Naive B cell (primary cell): ENCODE measurements at regions not wholly inside any gene's neighbourhood (a gene's known extent, or its start where the extent isn't known, plus 50 kb on each side); places are given as distances from the start of the nearest gene placed in this dataset.
A peak's percentile ranks its signal among the peaks of the same experiment; 100 is the strongest.
"Not testable (repeated sequence)": the region's sequence is repeated elsewhere in the genome, so short reads cannot be mapped to it uniquely, and the experiment has no call there.

ENCODE experiments used
- ATAC-seq, 2 donors: fragments of 150-1000 bp; cut with Tn5 transposase; 2 replicates each; pipeline ENCODE4 v1.10.0; 2021; ENCODE audit warnings: low read depth in 2 of 2, mild to moderate bottlenecking in 2 of 2, moderate library complexity in 2 of 2
- DNase-seq: peaks from one replicate; pipeline ENCODE4 v3.0.0; 2022
- H3K27ac Mint-ChIP-seq, 6 donors: one replicate each; pipeline ENCODE4 v1.8.0; 2020 to 2022; ENCODE audit warnings: mild to moderate bottlenecking in 6 of 6, mixed read lengths in 6 of 6, moderate library complexity in 5 of 6, inconsistent platforms in 2 of 6
- H3K27me3 Mint-ChIP-seq, 3 donors: one replicate each; pipeline ENCODE4 v1.8.0; 2021 to 2022; ENCODE audit warnings: mixed read lengths in 3 of 3, mild to moderate bottlenecking in 1 of 3
- H3K36me3 Mint-ChIP-seq, 2 donors: one replicate each; pipeline ENCODE4 v1.8.0; 2020 to 2022; ENCODE audit warnings: mixed read lengths in 2 of 2, inconsistent platforms in 1 of 2, mild to moderate bottlenecking in 1 of 2
- H3K4me1 Mint-ChIP-seq, 3 donors: one replicate each; pipeline ENCODE4 v1.8.0; 2020 to 2022; ENCODE audit warnings: mixed read lengths in 3 of 3, inconsistent platforms in 1 of 3, mild to moderate bottlenecking in 1 of 3, moderate library complexity in 1 of 3
- H3K4me3 Mint-ChIP-seq, 8 donors: one replicate each; pipeline ENCODE4 v1.8.0; 2020 to 2022; ENCODE audit warnings: mild to moderate bottlenecking in 8 of 8, mixed read lengths in 8 of 8, moderate library complexity in 8 of 8, inconsistent platforms in 2 of 8
- H3K9me3 Mint-ChIP-seq, 7 donors: one replicate each; pipeline ENCODE4 v1.8.0; 2020 to 2022; ENCODE audit warnings: mixed read lengths in 7 of 7, mild to moderate bottlenecking in 5 of 7, inconsistent platforms in 2 of 7, moderate library complexity in 1 of 7

- Mint-ChIP-seq H3K27me3 (no peaks in the 10 kb centered on the region), H3K4me3 (no peak overlapping the region), H3K9me3 (peaks cover 0 to 7% (median 3%) of the 10 kb centered on the region in 7 donors), H3K27ac (no peak overlapping the region), H3K4me1 (no peaks in the 10 kb centered on the region), H3K36me3 (no peaks in the 10 kb centered on the region)
- no peak for DNase-seq
- ATAC-seq: no peak
Observed at GRCh38 chr7:19520392-19520791, 188.4 kb downstream of the POLR1F start.

- Mint-ChIP-seq H3K9me3 (peaks cover 0 to 7% (median 3%) of the 10 kb centered on the region in 7 donors), H3K27ac (no peak overlapping the region), H3K27me3 (no peaks in the 10 kb centered on the region), H3K4me3 (no peak overlapping the region), H3K36me3 (no peaks in the 10 kb centered on the region), H3K4me1 (no peaks in the 10 kb centered on the region)
- no peak for DNase-seq
- no peak for ATAC-seq
Observed at GRCh38 chr7:19519443-19520021, 189.3 kb downstream of the POLR1F start.

DNA sequence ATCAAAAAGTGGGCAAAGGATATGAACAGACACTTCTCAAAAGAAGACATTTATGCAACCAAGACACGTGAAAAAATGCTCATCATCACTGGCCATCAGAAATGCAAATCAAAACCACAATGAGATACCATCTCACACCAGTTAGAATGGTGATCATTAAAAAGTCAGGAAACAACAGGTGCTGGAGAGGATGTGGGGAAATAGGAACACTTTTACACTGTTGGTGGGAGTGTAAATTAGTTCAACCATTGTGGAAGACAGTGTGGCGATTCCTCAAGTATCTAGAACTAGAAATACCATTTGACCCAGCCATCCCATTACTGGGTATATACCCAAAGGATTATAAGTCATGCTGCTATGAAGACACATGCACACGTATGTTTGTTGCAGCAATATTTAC is 191.3 kb downstream of the POLR1F start:
- H3K4me3 Mint-ChIP-seq, DNase-seq, H3K36me3 Mint-ChIP-seq, H3K4me1 Mint-ChIP-seq, H3K27me3 Mint-ChIP-seq, H3K9me3 Mint-ChIP-seq, ATAC-seq, H3K27ac Mint-ChIP-seq: not testable (repeated sequence)

GRCh38 chr7:19508821-19509220 is 200.0 kb downstream of the POLR1F start:
- H3K27me3 Mint-ChIP-seq: no peaks in the 10 kb centered on the region
- DNase-seq: no peak

GRCh38 chr7:19508124-19508523 is 200.7 kb downstream of the POLR1F start:
- DNase-seq (no peak), ATAC-seq (no peak)
- no peak overlapping the region for H3K4me3 Mint-ChIP-seq
- H3K27ac Mint-ChIP-seq: no peak overlapping the region
- H3K36me3 Mint-ChIP-seq: no peaks in the 10 kb centered on the region
- no peaks in the 10 kb centered on the region for H3K4me1 Mint-ChIP-seq
- H3K9me3 Mint-ChIP-seq: no peaks in the 10 kb centered on the region
- no peaks in the 10 kb centered on the region for H3K27me3 Mint-ChIP-seq

More at GRCh38 chr7:19508821-19509220, 200.0 kb downstream of the POLR1F start:
- Mint-ChIP-seq H3K4me1 (no peaks in the 10 kb centered on the region), H3K36me3 (no peaks in the 10 kb centered on the region), H3K4me3 (no peak overlapping the region), H3K9me3 (no peaks in the 10 kb centered on the region), H3K27ac (no peak overlapping the region)
- no peak for ATAC-seq

GRCh38 chr7:19491821-19492452 is 216.9 kb downstream of the POLR1F start:
- H3K36me3 Mint-ChIP-seq: no peaks in the 10 kb centered on the region
- DNase-seq: peak; percentile 4
- H3K27me3 Mint-ChIP-seq: no peaks in the 10 kb centered on the region
- H3K4me1 Mint-ChIP-seq: no peaks in the 10 kb centered on the region
- no peaks in the 10 kb centered on the region for H3K9me3 Mint-ChIP-seq
- no peak for ATAC-seq
- H3K4me3 Mint-ChIP-seq: no peak overlapping the region
- H3K27ac Mint-ChIP-seq: no peak overlapping the region

GRCh38 chr7:19491371-19491770 is 217.5 kb downstream of the POLR1F start:
- Mint-ChIP-seq H3K4me3 (no peak overlapping the region), H3K27ac (no peak overlapping the region), H3K4me1 (no peaks in the 10 kb centered on the region), H3K9me3 (no peaks in the 10 kb centered on the region), H3K36me3 (no peaks in the 10 kb centered on the region), H3K27me3 (no peaks in the 10 kb centered on the region)
- no peak for DNase-seq
- ATAC-seq: no peak

DNA sequence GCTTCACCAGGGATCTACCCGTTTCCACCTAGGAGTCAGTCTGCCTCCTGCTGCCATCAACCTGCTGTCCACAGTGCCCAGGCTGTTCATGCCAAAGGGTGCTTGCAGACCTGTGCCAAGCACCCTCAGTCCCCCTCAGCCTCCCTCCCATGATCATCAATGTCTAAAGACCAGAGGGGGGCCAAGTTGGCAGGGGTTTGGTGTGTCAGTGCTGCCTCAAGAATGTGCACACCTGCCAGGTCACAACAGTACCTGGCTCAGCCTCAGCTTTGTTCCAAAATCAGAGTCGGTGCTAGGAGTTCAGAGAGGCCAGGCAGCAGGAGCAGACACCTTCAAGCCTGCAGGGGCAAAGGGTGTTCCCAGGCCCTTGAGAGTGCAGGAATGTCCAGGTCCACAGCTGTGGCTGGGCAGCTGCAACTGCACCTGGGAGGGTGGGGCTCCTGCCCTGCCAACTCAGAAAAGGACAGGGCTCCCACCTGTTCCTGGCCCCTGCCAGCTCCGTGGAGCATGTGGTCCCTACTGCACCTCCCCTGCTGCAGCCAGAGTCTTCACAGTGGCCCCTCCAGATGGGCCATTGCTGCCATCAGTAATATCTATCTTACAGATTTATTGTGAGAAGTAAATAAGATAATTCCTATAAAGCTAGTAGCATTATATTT is 219.5 kb downstream of the POLR1F start:
- Mint-ChIP-seq H3K4me3 (no peak overlapping the region), H3K9me3 (peaks cover 0 to 3% (median 0%) of the 10 kb centered on the region in 7 donors), H3K27me3 (no peaks in the 10 kb centered on the region), H3K36me3 (no peaks in the 10 kb centered on the region), H3K27ac (no peak overlapping the region), H3K4me1 (no peaks in the 10 kb centered on the region)
- ATAC-seq: no peak
- no peak for DNase-seq

DNA sequence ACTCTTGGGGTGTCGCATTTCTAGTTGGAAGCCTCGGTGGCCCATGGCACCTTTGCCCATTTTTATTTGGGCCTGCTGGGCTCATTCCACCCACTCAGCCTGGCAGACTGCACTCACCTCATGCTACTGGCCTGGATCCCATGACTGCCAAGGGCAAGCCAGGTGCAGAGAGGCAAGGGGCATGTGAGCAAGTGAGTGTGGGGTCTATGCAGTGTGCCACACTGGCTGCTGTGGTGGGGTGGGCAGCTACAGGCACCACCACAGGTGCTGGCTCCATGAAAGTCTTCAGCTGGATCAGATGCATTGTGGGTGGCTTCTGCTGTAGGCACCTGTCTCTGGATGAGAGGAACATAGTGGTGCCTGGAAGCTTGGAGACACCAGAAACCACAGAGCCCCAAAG is 220.8 kb downstream of the POLR1F start:
- Mint-ChIP-seq H3K27me3 (no peaks in the 10 kb centered on the region), H3K4me1 (no peaks in the 10 kb centered on the region), H3K9me3 (peaks cover 0 to 3% (median 0%) of the 10 kb centered on the region in 7 donors), H3K36me3 (no peaks in the 10 kb centered on the region), H3K4me3 (no peak overlapping the region), H3K27ac (no peak overlapping the region)
- ATAC-seq (no peak), DNase-seq (no peak)

DNA sequence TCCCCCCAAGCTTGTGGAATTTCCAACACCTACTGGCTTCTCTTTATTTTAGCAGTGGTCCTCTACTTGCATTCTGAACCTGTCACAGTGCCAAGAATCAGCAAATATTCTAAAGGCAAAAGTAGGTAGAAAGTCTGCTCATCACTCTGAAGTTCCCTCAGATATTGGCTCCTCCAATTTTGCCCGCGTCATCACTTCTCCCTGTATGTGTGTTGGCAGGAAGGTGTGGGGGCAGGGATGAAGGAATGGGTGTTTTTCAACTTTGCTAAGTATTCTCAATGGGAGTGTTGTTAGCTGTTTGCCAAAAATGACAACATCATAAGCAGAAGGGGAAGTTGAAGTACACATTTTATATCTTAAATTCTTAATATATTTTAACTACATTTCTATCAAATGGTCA is 226.2 kb downstream of the POLR1F start:
- Mint-ChIP-seq H3K4me1 (no peaks in the 10 kb centered on the region), H3K4me3 (no peak overlapping the region), H3K9me3 (peaks cover 0 to 5% (median 2%) of the 10 kb centered on the region in 7 donors), H3K27ac (no peak overlapping the region), H3K36me3 (no peaks in the 10 kb centered on the region), H3K27me3 (no peaks in the 10 kb centered on the region)
- DNase-seq: no peak
- no peak for ATAC-seq

DNA sequence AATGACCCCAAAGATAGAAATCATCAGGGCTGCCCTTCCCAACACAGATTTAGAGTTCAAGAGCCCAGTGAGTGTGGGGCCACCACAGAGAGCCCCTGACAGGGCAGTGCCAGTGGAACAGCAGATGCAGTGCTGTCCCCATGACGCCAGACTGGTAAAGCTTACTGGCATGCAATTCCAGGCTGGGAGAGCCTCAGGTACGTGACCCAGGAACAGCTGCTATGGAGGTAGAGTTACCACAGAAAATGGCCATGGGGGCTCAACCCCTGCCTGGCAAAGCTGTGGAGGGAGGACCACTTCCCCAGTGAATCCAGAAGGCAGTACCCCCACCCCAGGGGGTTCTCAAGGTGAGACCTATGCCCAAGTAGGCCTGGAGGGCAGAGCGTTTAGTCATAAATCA is 228.5 kb downstream of the POLR1F start:
- H3K4me1 Mint-ChIP-seq: no peaks in the 10 kb centered on the region
- no peaks in the 10 kb centered on the region for H3K36me3 Mint-ChIP-seq
- ATAC-seq (no peak), DNase-seq (no peak)
- peaks cover 0 to 5% (median 2%) of the 10 kb centered on the region in 7 donors for H3K9me3 Mint-ChIP-seq
- no peaks in the 10 kb centered on the region for H3K27me3 Mint-ChIP-seq
- H3K4me3 Mint-ChIP-seq: no peak overlapping the region
- no peak overlapping the region for H3K27ac Mint-ChIP-seq

DNA sequence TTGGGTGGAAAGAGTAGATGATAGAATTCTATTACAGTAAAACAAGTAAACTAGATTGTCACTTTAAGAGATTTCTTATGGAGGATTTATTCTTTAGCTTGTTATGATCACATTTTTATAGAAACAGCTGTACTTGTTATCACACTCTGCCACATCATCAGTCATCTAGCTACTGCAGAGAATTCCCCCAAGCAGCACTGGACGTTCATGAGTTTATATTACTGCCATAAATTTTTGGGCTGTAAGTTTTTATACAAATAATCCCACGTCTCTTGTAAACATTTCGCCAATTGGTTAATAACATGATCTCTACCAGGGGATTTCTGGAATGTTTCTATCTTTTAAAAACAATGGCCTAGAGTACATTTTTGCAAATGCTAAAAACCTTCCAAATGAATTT is 238.8 kb downstream of the POLR1F start:
- Mint-ChIP-seq H3K9me3 (no peaks in the 10 kb centered on the region), H3K4me3 (no peak overlapping the region), H3K4me1 (no peaks in the 10 kb centered on the region), H3K27ac (no peak overlapping the region), H3K36me3 (no peaks in the 10 kb centered on the region), H3K27me3 (no peaks in the 10 kb centered on the region)
- ATAC-seq (no peak), DNase-seq (no peak)

DNA sequence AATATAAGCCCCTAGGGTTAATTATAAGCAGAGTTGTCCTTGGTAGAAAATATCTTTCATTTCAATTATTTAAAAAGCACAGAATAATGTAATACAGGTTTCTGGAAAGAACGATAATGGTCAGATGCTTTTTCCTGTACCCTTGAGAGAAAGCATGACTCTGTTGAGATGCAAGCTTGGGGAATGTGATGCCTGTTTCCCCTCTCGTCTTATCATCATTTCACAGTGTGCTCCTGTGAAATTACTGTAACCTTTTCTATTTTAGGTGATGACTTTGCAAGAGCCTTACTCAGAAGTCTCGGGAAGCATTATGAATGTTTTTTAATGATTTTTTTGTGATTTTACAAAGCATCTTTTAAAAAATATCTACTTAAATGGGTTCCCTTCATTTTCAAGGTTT is 243.0 kb downstream of the POLR1F start:
- H3K4me1 Mint-ChIP-seq: no peaks in the 10 kb centered on the region
- H3K36me3 Mint-ChIP-seq: no peaks in the 10 kb centered on the region
- H3K9me3 Mint-ChIP-seq: peaks cover 0 to 11% (median 0%) of the 10 kb centered on the region in 7 donors
- DNase-seq: no peak
- H3K27me3 Mint-ChIP-seq: no peaks in the 10 kb centered on the region
- no peak overlapping the region for H3K27ac Mint-ChIP-seq
- no peak overlapping the region for H3K4me3 Mint-ChIP-seq
- ATAC-seq: no peak

- no peak overlapping the region for H3K4me3 Mint-ChIP-seq
- ATAC-seq: no peak
- no peak for DNase-seq
- H3K36me3 Mint-ChIP-seq: no peaks in the 10 kb centered on the region
- peaks cover 0 to 11% (median 0%) of the 10 kb centered on the region in 7 donors for H3K9me3 Mint-ChIP-seq
- H3K4me1 Mint-ChIP-seq: no peaks in the 10 kb centered on the region
- H3K27ac Mint-ChIP-seq: no peak overlapping the region
- H3K27me3 Mint-ChIP-seq: no peaks in the 10 kb centered on the region
Observed at GRCh38 chr7:19464751-19465150, 244.1 kb downstream of the POLR1F start.
